Liver (tissue), 8 donors: ENCODE measurements at regions not wholly inside any gene's neighbourhood (a gene's known extent, or its start where the extent isn't known, plus 50 kb on each side); places are given as distances from the start of the nearest gene placed in this dataset.

Experiments
- DNase-seq: peaks from one replicate; pipeline ENCODE4 v3.0.0-alpha.2; 2017; ENCODE audit warnings: low spot score
- H3K27ac ChIP-seq, 2 donors: one replicate each; pipeline ENCODE4 v1.7.0; 2013; ENCODE audit warnings: inconsistent platforms in 2 of 2, low read length in 2 of 2, control low read depth in 1 of 2, low read depth in 1 of 2, mild to moderate bottlenecking in 1 of 2
- H3K27me3 ChIP-seq, 4 donors: one replicate each; pipeline versions ENCODE4 v1.6.1 to v1.7.0; 2013; ENCODE audit warnings: low read length in 3 of 4, inconsistent platforms in 1 of 4, mild to moderate bottlenecking in 1 of 4, moderate library complexity in 1 of 4; ENCODE audit not compliant: control insufficient read depth in 4 of 4, insufficient read depth in 4 of 4
- H3K36me3 ChIP-seq, 4 donors: one replicate each; pipeline versions ENCODE4 v1.6.1 to v1.7.0; 2013; ENCODE audit warnings: low read length in 3 of 4, mild to moderate bottlenecking in 3 of 4, low read depth in 1 of 4, moderate library complexity in 1 of 4; ENCODE audit not compliant: control insufficient read depth in 4 of 4, insufficient read depth in 3 of 4
- H3K4me1 ChIP-seq, 4 donors: one replicate each; pipeline versions ENCODE4 v1.6.1 to v1.7.0; 2013; ENCODE audit warnings: low read length in 3 of 4, mild to moderate bottlenecking in 3 of 4, moderate library complexity in 1 of 4; ENCODE audit not compliant: control insufficient read depth in 4 of 4, insufficient read depth in 4 of 4
- H3K4me3 ChIP-seq, 3 donors: one replicate each; pipeline versions ENCODE4 v1.6.1 to v1.7.0; 2013; ENCODE audit warnings: low read length in 3 of 3, control low read depth in 1 of 3, low read depth in 1 of 3, mild to moderate bottlenecking in 1 of 3
- H3K9ac ChIP-seq, 2 donors: one replicate each; pipeline ENCODE4 v1.7.0; 2013; ENCODE audit warnings: low read length in 2 of 2, mild to moderate bottlenecking in 2 of 2, moderate library complexity in 2 of 2, control low read depth in 1 of 2, low read depth in 1 of 2
- H3K9me3 ChIP-seq, 4 donors: one replicate each; pipeline versions ENCODE4 v1.6.1 to v1.7.0; 2013; ENCODE audit warnings: low read length in 3 of 4; ENCODE audit not compliant: control insufficient read depth in 4 of 4
- ATF3 ChIP-seq: IDR thresholded peaks from 2 replicates; pipeline ENCODE4 v1.6.1; 2016; ENCODE audit warnings: antibody characterized with exemption
- CTCF ChIP-seq: fragments of 150-350 bp; IDR thresholded peaks from 2 replicates; pipeline ENCODE4 v1.5.1; 2017; ENCODE audit warnings: improper control_type of control experiment, low read depth, low read length; ENCODE audit not compliant: missing input control
- EGR1 ChIP-seq, 2 donors: IDR thresholded peaks; 2 replicates each; pipeline ENCODE4 v1.6.1; 2016 to 2018; ENCODE audit warnings: antibody characterized with exemption in 2 of 2, low read depth in 2 of 2
- FOXA1 ChIP-seq: IDR thresholded peaks from 2 replicates; pipeline ENCODE4 v1.6.1; 2016; ENCODE audit warnings: antibody characterized with exemption
- FOXA2 ChIP-seq: IDR thresholded peaks from 2 replicates; pipeline ENCODE4 v1.6.1; 2016; ENCODE audit warnings: antibody characterized with exemption
- GABPA ChIP-seq, 2 donors: IDR thresholded peaks in 1 of 2; conservative IDR thresholded peaks in 1 of 2; 2 replicates each; pipeline ENCODE4 v1.6.1; 2016; ENCODE audit warnings: antibody characterized with exemption in 2 of 2, mild to moderate bottlenecking in 1 of 2, moderate library complexity in 1 of 2
- HNF4A ChIP-seq, 2 donors: conservative IDR thresholded peaks; 2 replicates each; pipeline ENCODE4 v1.6.1; 2016; ENCODE audit warnings: antibody characterized with exemption in 2 of 2, mild to moderate bottlenecking in 2 of 2
- HNF4G ChIP-seq: IDR thresholded peaks from 2 replicates; pipeline ENCODE4 v1.6.1; 2016; ENCODE audit warnings: antibody characterized with exemption
- JUND ChIP-seq, 2 donors: IDR thresholded peaks; 2 replicates each; pipeline ENCODE4 v1.6.1; 2016; ENCODE audit warnings: antibody characterized with exemption in 2 of 2
- NR2F2 ChIP-seq: IDR thresholded peaks from 2 replicates; pipeline ENCODE4 v1.6.1; 2016; ENCODE audit warnings: antibody characterized with exemption
- RAD21 ChIP-seq, 2 donors: IDR thresholded peaks; 2 replicates each; pipeline ENCODE4 v1.6.1; 2016; ENCODE audit warnings: antibody characterized with exemption in 2 of 2, mild to moderate bottlenecking in 2 of 2
- RXRA ChIP-seq, 2 donors: IDR thresholded peaks; 2 replicates each; pipeline ENCODE4 v1.6.1; 2017 to 2018; ENCODE audit warnings: antibody characterized with exemption in 2 of 2, mild to moderate bottlenecking in 1 of 2
- SP1 ChIP-seq: IDR thresholded peaks from 2 replicates; pipeline ENCODE4 v1.6.1; 2018; ENCODE audit warnings: antibody characterized with exemption, mild to moderate bottlenecking
- TAF1 ChIP-seq: conservative IDR thresholded peaks from 2 replicates; pipeline ENCODE4 v1.6.1; 2016; ENCODE audit warnings: antibody characterized with exemption, mild to moderate bottlenecking
- YY1 ChIP-seq: IDR thresholded peaks from 2 replicates; pipeline ENCODE4 v1.6.1; 2016; ENCODE audit warnings: antibody characterized with exemption, mild to moderate bottlenecking
- WGBS: extraction: QIAGEN DNeasy Blood & Tissue Kit; methylation state at CpG from one replicate; pipeline ENCODE4 v1.1.7; 2013; 5-methylcytosine and 5-hydroxymethylcytosine counted together
- TF ChIP-seq, protein P1 (sequence below): IDR thresholded peaks from 2 replicates; pipeline ENCODE4 v1.6.1; 2016; ENCODE audit warnings: antibody characterized with exemption, mild to moderate bottlenecking
- TF ChIP-seq, protein P2 (sequence below): IDR thresholded peaks from 2 replicates; pipeline ENCODE4 v1.6.1; 2016; ENCODE audit warnings: antibody characterized with exemption
- TF ChIP-seq, protein P3 (sequence below): IDR thresholded peaks from 2 replicates; pipeline ENCODE4 v1.6.1; 2016; ENCODE audit warnings: antibody characterized with exemption
- donor health status: healthy.
- donor health status: healthy.
- donor health status: healthy.
- donor health status: healthy.
- donor health status: healthy.

- Histone ChIP-seq H3K9me3 (peaks cover 0 to 4% (median 0%) of the 10 kb centered on the region in 4 donors), H3K4me3 (no peak overlapping the region), H3K36me3 (no peaks in the 10 kb centered on the region), H3K9ac (no peak overlapping the region), H3K27me3 (no peaks in the 10 kb centered on the region), H3K4me1 (no peaks in the 10 kb centered on the region), H3K27ac (no peak overlapping the region)
- 73% methylated on average over 5 of the region's 5 CpGs for WGBS
- TF ChIP-seq RAD21 (IDR thresholded peaks at IDR 0.05) = no peak
- TF ChIP-seq, protein P1, sequence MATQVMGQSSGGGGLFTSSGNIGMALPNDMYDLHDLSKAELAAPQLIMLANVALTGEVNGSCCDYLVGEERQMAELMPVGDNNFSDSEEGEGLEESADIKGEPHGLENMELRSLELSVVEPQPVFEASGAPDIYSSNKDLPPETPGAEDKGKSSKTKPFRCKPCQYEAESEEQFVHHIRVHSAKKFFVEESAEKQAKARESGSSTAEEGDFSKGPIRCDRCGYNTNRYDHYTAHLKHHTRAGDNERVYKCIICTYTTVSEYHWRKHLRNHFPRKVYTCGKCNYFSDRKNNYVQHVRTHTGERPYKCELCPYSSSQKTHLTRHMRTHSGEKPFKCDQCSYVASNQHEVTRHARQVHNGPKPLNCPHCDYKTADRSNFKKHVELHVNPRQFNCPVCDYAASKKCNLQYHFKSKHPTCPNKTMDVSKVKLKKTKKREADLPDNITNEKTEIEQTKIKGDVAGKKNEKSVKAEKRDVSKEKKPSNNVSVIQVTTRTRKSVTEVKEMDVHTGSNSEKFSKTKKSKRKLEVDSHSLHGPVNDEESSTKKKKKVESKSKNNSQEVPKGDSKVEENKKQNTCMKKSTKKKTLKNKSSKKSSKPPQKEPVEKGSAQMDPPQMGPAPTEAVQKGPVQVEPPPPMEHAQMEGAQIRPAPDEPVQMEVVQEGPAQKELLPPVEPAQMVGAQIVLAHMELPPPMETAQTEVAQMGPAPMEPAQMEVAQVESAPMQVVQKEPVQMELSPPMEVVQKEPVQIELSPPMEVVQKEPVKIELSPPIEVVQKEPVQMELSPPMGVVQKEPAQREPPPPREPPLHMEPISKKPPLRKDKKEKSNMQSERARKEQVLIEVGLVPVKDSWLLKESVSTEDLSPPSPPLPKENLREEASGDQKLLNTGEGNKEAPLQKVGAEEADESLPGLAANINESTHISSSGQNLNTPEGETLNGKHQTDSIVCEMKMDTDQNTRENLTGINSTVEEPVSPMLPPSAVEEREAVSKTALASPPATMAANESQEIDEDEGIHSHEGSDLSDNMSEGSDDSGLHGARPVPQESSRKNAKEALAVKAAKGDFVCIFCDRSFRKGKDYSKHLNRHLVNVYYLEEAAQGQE = no peak
- DNase-seq = no peak
Measured at GRCh38 chr2:3954261-3954660, 250.9 kb downstream of the DCDC2C start.

DNA sequence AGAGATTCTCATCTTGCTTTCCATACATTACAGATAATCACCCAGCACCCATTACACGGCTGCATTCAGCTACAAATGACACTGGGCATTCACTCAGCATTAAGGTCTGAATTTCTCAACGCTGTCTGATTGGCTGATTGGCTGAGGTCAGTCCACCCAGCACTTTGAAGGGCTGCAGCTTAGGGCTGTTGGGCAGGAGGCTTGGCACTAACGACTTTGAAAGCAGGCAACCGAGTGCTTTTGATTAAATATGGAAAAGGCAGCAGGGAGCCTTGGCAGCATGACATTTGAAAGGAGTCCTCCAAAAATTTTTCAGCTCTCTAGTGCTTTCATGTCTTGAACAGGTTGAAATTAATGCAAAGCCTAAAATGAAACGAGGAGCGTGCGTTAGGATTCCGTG, 253.0 kb downstream of the DCDC2C start:
- WGBS = 63% methylated on average over 8 of the region's 8 CpGs
- no peak for DNase-seq
- Histone ChIP-seq H3K9ac (no peak overlapping the region), H3K4me3 (no peak overlapping the region), H3K27ac (no peak overlapping the region), H3K4me1 (no peaks in the 10 kb centered on the region), H3K9me3 (peaks cover 0 to 2% (median 0%) of the 10 kb centered on the region in 4 donors), H3K36me3 (no peaks in the 10 kb centered on the region), H3K27me3 (no peaks in the 10 kb centered on the region)
- TF ChIP-seq NR2F2 (no peak), FOXA1 (no peak), FOXA2 (no peak), ATF3 (no peak), CTCF (no peak), YY1 (no peak), RXRA (IDR thresholded peaks at IDR 0.05) (no peak), SP1 (no peak), GABPA (IDR thresholded peaks at IDR 0.05 in 1 of 2, conservative IDR thresholded peaks at IDR 0.05 in 1 of 2) (no peak), EGR1 (IDR thresholded peaks at IDR 0.05; ENCODE audit: low read depth in 2 of 2) (no peak), JUND (IDR thresholded peaks at IDR 0.05) (no peak), RAD21 (IDR thresholded peaks at IDR 0.05) (no peak), HNF4A (conservative IDR thresholded peaks at IDR 0.05) (no peak), TAF1 (no peak), HNF4G (no peak)
- TF ChIP-seq, protein P2, sequence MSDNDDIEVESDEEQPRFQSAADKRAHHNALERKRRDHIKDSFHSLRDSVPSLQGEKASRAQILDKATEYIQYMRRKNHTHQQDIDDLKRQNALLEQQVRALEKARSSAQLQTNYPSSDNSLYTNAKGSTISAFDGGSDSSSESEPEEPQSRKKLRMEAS = no peak
- TF ChIP-seq, protein P3, sequence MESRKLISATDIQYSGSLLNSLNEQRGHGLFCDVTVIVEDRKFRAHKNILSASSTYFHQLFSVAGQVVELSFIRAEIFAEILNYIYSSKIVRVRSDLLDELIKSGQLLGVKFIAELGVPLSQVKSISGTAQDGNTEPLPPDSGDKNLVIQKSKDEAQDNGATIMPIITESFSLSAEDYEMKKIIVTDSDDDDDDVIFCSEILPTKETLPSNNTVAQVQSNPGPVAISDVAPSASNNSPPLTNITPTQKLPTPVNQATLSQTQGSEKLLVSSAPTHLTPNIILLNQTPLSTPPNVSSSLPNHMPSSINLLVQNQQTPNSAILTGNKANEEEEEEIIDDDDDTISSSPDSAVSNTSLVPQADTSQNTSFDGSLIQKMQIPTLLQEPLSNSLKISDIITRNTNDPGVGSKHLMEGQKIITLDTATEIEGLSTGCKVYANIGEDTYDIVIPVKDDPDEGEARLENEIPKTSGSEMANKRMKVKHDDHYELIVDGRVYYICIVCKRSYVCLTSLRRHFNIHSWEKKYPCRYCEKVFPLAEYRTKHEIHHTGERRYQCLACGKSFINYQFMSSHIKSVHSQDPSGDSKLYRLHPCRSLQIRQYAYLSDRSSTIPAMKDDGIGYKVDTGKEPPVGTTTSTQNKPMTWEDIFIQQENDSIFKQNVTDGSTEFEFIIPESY = no peak
- TF ChIP-seq, protein P1 = no peak
